ENCODE measurements at regions not wholly inside any gene's neighbourhood (a gene's known extent, or its start where the extent isn't known, plus 50 kb on each side); places are given as distances from the start of the nearest gene placed in this dataset.

GRCh38 chr14:98937021-98937420, 335.0 kb downstream of the BCL11B start:
- no peak for DNase-seq (ENCODE audit: low read depth in 2 of 3, low spot score in 1 of 3)

GRCh38 chr14:98937712-98938505, 334.1 kb downstream of the BCL11B start:
- DNase-seq (ENCODE audit: low read depth in 2 of 3, low spot score in 1 of 3): no peak

- DNase-seq (ENCODE audit: low read depth in 2 of 3, low spot score in 1 of 3): no peak
Observed at GRCh38 chr14:98940693-98941437, 331.1 kb downstream of the BCL11B start.

- DNase-seq (ENCODE audit: low read depth in 2 of 3, low spot score in 1 of 3): no peak
Observed at GRCh38 chr14:98941481-98941880, 330.5 kb downstream of the BCL11B start.

GRCh38 chr14:98943907-98944306, 328.1 kb downstream of the BCL11B start:
- no peak for DNase-seq (ENCODE audit: low read depth in 2 of 3, low spot score in 1 of 3)

GRCh38 chr14:98944989-98945388, 327.0 kb downstream of the BCL11B start:
- no peak for DNase-seq (ENCODE audit: low read depth in 2 of 3, low spot score in 1 of 3)

- DNase-seq (ENCODE audit: low read depth in 2 of 3, low spot score in 1 of 3): no peak
Observed at GRCh38 chr14:98945611-98946570, 326.1 kb downstream of the BCL11B start.

GRCh38 chr14:98946940-98947339, 325.1 kb downstream of the BCL11B start:
- DNase-seq (ENCODE audit: low read depth in 2 of 3, low spot score in 1 of 3): no peak

- no peak for DNase-seq (ENCODE audit: low read depth in 2 of 3, low spot score in 1 of 3)
Observed at GRCh38 chr14:98947911-98948595, 323.9 kb downstream of the BCL11B start.

- no peak for DNase-seq (ENCODE audit: low read depth in 2 of 3, low spot score in 1 of 3)
Observed at GRCh38 chr14:98949051-98949450, 322.9 kb downstream of the BCL11B start.

- DNase-seq (ENCODE audit: low read depth in 2 of 3, low spot score in 1 of 3): no peak
Observed at GRCh38 chr14:98949481-98950135, 322.4 kb downstream of the BCL11B start.

GRCh38 chr14:98950353-98950895, 321.6 kb downstream of the BCL11B start:
- DNase-seq (ENCODE audit: low read depth in 2 of 3, low spot score in 1 of 3): no peak

- no peak for DNase-seq (ENCODE audit: low read depth in 2 of 3, low spot score in 1 of 3)
Observed at GRCh38 chr14:98951031-98951430, 321.0 kb downstream of the BCL11B start.

GRCh38 chr14:98951521-98952152, 320.4 kb downstream of the BCL11B start:
- DNase-seq (ENCODE audit: low read depth in 2 of 3, low spot score in 1 of 3): no peak

GRCh38 chr14:98952593-98953350, 319.2 kb downstream of the BCL11B start:
- no peak for DNase-seq (ENCODE audit: low read depth in 2 of 3, low spot score in 1 of 3)

- DNase-seq (ENCODE audit: low read depth in 2 of 3, low spot score in 1 of 3): no peak
Observed at GRCh38 chr14:98953551-98954348, 318.2 kb downstream of the BCL11B start.

GRCh38 chr14:98954349-98955000, 317.5 kb downstream of the BCL11B start:
- DNase-seq (ENCODE audit: low read depth in 2 of 3, low spot score in 1 of 3): no peak

Measured in stimulated activated CD4-positive, alpha-beta T cell treated with anti-CD3 and anti-CD28 coated beads, Interleukin-12 subunit alpha, Interleukin-12 subunit beta, amount 100 ng/mL, for 48 hours (primary cell).